Retina (tissue), 1 donor: ENCODE measurements at regions not wholly inside any gene's neighbourhood (a gene's known extent, or its start where the extent isn't known, plus 50 kb on each side); places are given as distances from the start of the nearest gene placed in this dataset.
"Not testable (repeated sequence)": the region's sequence is repeated elsewhere in the genome, so short reads cannot be mapped to it uniquely, and the experiment has no call there.

Experiments
- DNase-seq: peaks from one replicate; pipeline ENCODE4 v3.0.0-alpha.2; 2016

- no peak for DNase-seq
Measured at GRCh38 chr15:81813215-81813614, 232.6 kb downstream of the MEX3B start.

GRCh38 chr15:81812456-81812855 lies 233.4 kb downstream of the MEX3B start:
- peak; percentile 31 for DNase-seq

- no peak for DNase-seq
Measured at GRCh38 chr15:81811736-81812135, 234.1 kb downstream of the MEX3B start.

GRCh38 chr15:81809543-81809942 lies 236.3 kb downstream of the MEX3B start:
- DNase-seq, result no peak

- no peak for DNase-seq
Measured at GRCh38 chr15:81807806-81808205, 238.0 kb downstream of the MEX3B start.

- no peak for DNase-seq
Measured at GRCh38 chr15:81807186-81807585, 238.6 kb downstream of the MEX3B start.

- no peak for DNase-seq
Measured at GRCh38 chr15:81795899-81796298, 249.9 kb downstream of the MEX3B start.

GRCh38 chr15:81792646-81793045 lies 253.2 kb downstream of the MEX3B start:
- no peak for DNase-seq

- DNase-seq, result not testable (repeated sequence)
Measured at GRCh38 chr15:81791322-81791721, 254.5 kb downstream of the MEX3B start.

- no peak for DNase-seq
Measured at GRCh38 chr15:81789403-81789802, 256.4 kb downstream of the MEX3B start.

GRCh38 chr15:81786776-81787175 lies 259.0 kb downstream of the MEX3B start:
- DNase-seq, result no peak

GRCh38 chr15:81785679-81786078 lies 260.1 kb downstream of the MEX3B start:
- DNase-seq, result no peak

- DNase-seq, result no peak
Measured at GRCh38 chr15:81785181-81785580, 260.6 kb downstream of the MEX3B start.

GRCh38 chr15:81784751-81785150 lies 261.1 kb downstream of the MEX3B start:
- DNase-seq, result no peak

GRCh38 chr15:81783586-81783985 lies 262.2 kb downstream of the MEX3B start:
- DNase-seq, result no peak

GRCh38 chr15:81783076-81783475 lies 262.7 kb downstream of the MEX3B start:
- DNase-seq, result no peak

- no peak for DNase-seq
Measured at GRCh38 chr15:81781395-81781794, 264.4 kb downstream of the MEX3B start.

GRCh38 chr15:81780966-81781365 lies 264.9 kb downstream of the MEX3B start:
- no peak for DNase-seq

GRCh38 chr15:81779181-81779580 lies 266.6 kb downstream of the MEX3B start:
- no peak for DNase-seq

- DNase-seq, result no peak
Measured at GRCh38 chr15:81777546-81777945, 268.3 kb downstream of the MEX3B start.

- DNase-seq, result peak; percentile 52
Measured at GRCh38 chr15:81776976-81777375, 268.8 kb downstream of the MEX3B start.

GRCh38 chr15:81775779-81776178 lies 270.0 kb downstream of the MEX3B start:
- not testable (repeated sequence) for DNase-seq

GRCh38 chr15:81774309-81774708 lies 271.5 kb downstream of the MEX3B start:
- DNase-seq, result no peak

- DNase-seq, result no peak
Measured at GRCh38 chr15:81768773-81769172, 277.0 kb downstream of the MEX3B start.

GRCh38 chr15:81766829-81767475 lies 278.9 kb downstream of the MEX3B start:
- DNase-seq, result no peak
